Tibial artery (tissue), 4 donors: ENCODE measurements at regions not wholly inside any gene's neighbourhood (a gene's known extent, or its start where the extent isn't known, plus 50 kb on each side); places are given as distances from the start of the nearest gene placed in this dataset.

Experiments
- DNase-seq, 2 donors: peaks; one replicate each; pipeline ENCODE4 v3.0.0-alpha.2; 2019
- H3K27ac ChIP-seq, 2 donors: fragments of 200-600 bp; sonication (generic) in 1 of 2; 1 replicate in 1 of 2; 2 replicates in 1 of 2; pipeline ENCODE4 v1.5.1; 2018 to 2019; ENCODE audit warnings: mild to moderate bottlenecking in 1 of 2
- H3K27me3 ChIP-seq, 2 donors: fragments of 200-600 bp; sonication (generic) in 1 of 2; one replicate each; pipeline versions ENCODE4 v1.5.1 to v1.6.0; 2016 to 2019
- H3K36me3 ChIP-seq, 3 donors: fragments of 200-600 bp; sonication (generic) in 2 of 3; one replicate each; pipeline ENCODE4 v1.5.1; 2016 to 2019; ENCODE audit warnings: mild to moderate bottlenecking in 2 of 3
- H3K4me1 ChIP-seq, 4 donors: fragments of 200-600 bp; sonication (generic) in 2 of 4; 1 replicate in 3 of 4; 2 replicates in 1 of 4; pipeline ENCODE4 v1.5.1; 2016 to 2019
- H3K4me3 ChIP-seq, 2 donors: fragments of 200-600 bp; sonication (generic) in 1 of 2; 1 replicate in 1 of 2; 2 replicates in 1 of 2; pipeline ENCODE4 v1.5.1; 2018 to 2019; ENCODE audit warnings: mild to moderate bottlenecking in 2 of 2
- H3K9me3 ChIP-seq, 3 donors: fragments of 200-600 bp; sonication (generic) in 1 of 3; one replicate each; pipeline ENCODE4 v1.5.1; 2016 to 2019
- intact Hi-C: fragments of 100-400 bp; cut with DNase I; formaldehyde crosslinking; loops from one replicate; pipeline ENCODE4 v1.15.0; 2023; ENCODE audit warnings: low total_unique reads
- TF ChIP-seq, protein P1 (sequence below), 2 experiments: fragments of 200-600 bp in 1 of 2; fragments of 450-650 bp in 1 of 2; IDR thresholded peaks; one replicate each; pipeline ENCODE4 v1.5.1; 2017 to 2019; ENCODE audit warnings: antibody characterized with exemption in 2 of 2, mild to moderate bottlenecking in 1 of 2, moderate library complexity in 1 of 2

GRCh38 chr4:71962622-71963264 lies 69.1 kb upstream of the NPFFR2 start:
- Histone ChIP-seq H3K27me3 (no peaks in the 10 kb centered on the region), H3K4me3 (no peak overlapping the region), H3K4me1 (no peaks in the 10 kb centered on the region), H3K9me3 (no peaks in the 10 kb centered on the region), H3K27ac (no peak overlapping the region), H3K36me3 (no peaks in the 10 kb centered on the region)
- TF ChIP-seq, protein P1, sequence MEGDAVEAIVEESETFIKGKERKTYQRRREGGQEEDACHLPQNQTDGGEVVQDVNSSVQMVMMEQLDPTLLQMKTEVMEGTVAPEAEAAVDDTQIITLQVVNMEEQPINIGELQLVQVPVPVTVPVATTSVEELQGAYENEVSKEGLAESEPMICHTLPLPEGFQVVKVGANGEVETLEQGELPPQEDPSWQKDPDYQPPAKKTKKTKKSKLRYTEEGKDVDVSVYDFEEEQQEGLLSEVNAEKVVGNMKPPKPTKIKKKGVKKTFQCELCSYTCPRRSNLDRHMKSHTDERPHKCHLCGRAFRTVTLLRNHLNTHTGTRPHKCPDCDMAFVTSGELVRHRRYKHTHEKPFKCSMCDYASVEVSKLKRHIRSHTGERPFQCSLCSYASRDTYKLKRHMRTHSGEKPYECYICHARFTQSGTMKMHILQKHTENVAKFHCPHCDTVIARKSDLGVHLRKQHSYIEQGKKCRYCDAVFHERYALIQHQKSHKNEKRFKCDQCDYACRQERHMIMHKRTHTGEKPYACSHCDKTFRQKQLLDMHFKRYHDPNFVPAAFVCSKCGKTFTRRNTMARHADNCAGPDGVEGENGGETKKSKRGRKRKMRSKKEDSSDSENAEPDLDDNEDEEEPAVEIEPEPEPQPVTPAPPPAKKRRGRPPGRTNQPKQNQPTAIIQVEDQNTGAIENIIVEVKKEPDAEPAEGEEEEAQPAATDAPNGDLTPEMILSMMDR (IDR thresholded peaks at IDR 0.05), result no peak
- no peak for DNase-seq
- intact Hi-C loops, result no loop called here

DNA sequence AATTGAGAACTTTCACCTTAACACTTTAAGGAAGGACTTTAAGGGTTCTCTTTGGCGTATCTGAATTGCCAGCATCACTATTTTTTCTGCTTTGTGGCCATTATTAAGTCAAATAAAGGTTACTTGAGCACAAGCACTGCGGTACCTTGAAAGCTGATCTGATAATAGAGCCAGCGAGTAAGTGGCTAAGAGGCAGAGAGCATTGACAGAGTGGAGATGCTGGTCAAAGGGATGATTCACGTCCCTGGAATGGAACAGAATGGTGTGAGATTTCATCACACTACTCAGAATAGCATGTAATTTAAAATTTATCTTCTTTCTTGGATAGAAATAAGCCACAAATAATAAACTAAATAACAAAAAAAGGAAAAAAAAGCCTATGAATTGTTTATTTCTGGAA lies 57.1 kb upstream of the NPFFR2 start:
- H3K27me3 ChIP-seq, result no peaks in the 10 kb centered on the region
- intact Hi-C loops, result no loop called here
- no peak for DNase-seq
- no peak overlapping the region for H3K4me3 ChIP-seq
- no peaks in the 10 kb centered on the region for H3K4me1 ChIP-seq
- H3K36me3 ChIP-seq, result no peaks in the 10 kb centered on the region
- no peaks in the 10 kb centered on the region for H3K9me3 ChIP-seq
- no peak overlapping the region for H3K27ac ChIP-seq
- TF ChIP-seq, protein P1 (IDR thresholded peaks at IDR 0.05), result no peak

DNA sequence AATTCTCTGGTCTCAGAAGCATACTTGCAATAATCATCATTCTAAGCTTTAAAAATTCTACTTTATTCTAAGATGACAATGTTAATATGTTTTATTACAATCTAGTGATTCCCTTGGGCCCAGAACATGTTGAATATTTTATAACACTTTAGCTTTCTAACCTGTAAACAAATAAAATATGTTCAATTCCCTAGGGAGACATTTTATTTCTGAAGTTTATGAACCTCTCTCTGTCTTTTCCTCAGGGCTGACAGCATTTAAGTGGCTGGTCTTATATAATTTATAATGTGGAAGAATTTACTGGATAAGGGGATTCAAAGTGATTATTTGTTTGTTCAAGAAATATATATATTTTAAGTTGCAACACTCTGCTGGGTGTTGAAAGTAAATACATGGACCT lies 55.3 kb upstream of the NPFFR2 start:
- no peak overlapping the region for H3K4me3 ChIP-seq
- no peaks in the 10 kb centered on the region for H3K4me1 ChIP-seq
- no peaks in the 10 kb centered on the region for H3K27me3 ChIP-seq
- TF ChIP-seq, protein P1 (IDR thresholded peaks at IDR 0.05), result no peak
- intact Hi-C loops, result no loop called here
- H3K27ac ChIP-seq, result no peak overlapping the region
- H3K9me3 ChIP-seq, result no peaks in the 10 kb centered on the region
- DNase-seq, result no peak
- H3K36me3 ChIP-seq, result no peaks in the 10 kb centered on the region

DNA sequence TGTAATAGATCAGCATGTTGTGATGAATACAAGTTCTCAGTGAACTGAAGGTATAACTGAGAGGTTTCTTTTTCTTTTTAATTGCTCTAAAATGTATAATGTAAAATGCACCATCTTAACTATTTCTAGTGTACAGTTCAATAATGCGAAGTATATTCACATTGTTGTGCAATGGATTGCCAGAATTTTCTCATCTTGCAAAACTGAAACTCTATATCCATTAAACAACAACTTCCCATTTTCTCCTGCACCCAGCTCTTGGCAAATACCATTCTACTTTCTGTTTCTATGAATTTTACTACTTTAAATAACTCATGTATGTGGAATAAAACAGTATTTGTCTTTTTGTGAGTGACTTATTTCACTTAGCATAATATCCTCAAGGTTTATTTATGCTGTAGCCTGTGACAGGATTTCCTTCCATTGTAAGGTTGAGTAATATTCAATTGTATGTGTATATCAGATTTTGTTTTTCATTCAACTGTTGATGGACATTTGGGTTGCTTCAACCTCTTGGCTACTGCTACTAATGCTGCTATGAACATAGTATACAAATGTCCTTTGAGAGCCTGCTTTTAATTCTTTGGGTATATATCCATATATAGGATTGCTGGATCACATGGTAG lies 53.5 kb upstream of the NPFFR2 start:
- intact Hi-C loops, result no loop called here
- H3K36me3 ChIP-seq, result no peaks in the 10 kb centered on the region
- no peak for DNase-seq
- H3K4me1 ChIP-seq, result no peaks in the 10 kb centered on the region
- H3K27ac ChIP-seq, result no peak overlapping the region
- no peaks in the 10 kb centered on the region for H3K27me3 ChIP-seq
- TF ChIP-seq, protein P1 (IDR thresholded peaks at IDR 0.05), result no peak
- no peak overlapping the region for H3K4me3 ChIP-seq
- H3K9me3 ChIP-seq, result no peaks in the 10 kb centered on the region

GRCh38 chr4:71980976-71981375 lies 50.8 kb upstream of the NPFFR2 start:
- no peaks in the 10 kb centered on the region for H3K4me1 ChIP-seq
- H3K4me3 ChIP-seq, result no peak overlapping the region
- TF ChIP-seq, protein P1 (IDR thresholded peaks at IDR 0.05), result no peak
- DNase-seq, result no peak
- no peaks in the 10 kb centered on the region for H3K9me3 ChIP-seq
- intact Hi-C loops, result no loop called here
- no peaks in the 10 kb centered on the region for H3K36me3 ChIP-seq
- H3K27me3 ChIP-seq, result no peaks in the 10 kb centered on the region
- H3K27ac ChIP-seq, result no peak overlapping the region
